MCF 10A (cell line): ENCODE measurements at regions not wholly inside any gene's neighbourhood (a gene's known extent, or its start where the extent isn't known, plus 50 kb on each side); places are given as distances from the start of the nearest gene placed in this dataset.
"Not testable (repeated sequence)": the region's sequence is repeated elsewhere in the genome, so short reads cannot be mapped to it uniquely, and the experiment has no call there.

ENCODE experiments used
- BruUV-seq: library from RNA; stranded (reverse); fragments of 400-500 nt; replicated peaks from 2 replicates; lab custom pipeline; 2021; lab: Mats Ljungman, UMichigan
- CTCF ChIA-PET: fragments of 300-600 bp; sonication (Branson Sonifier 250); formaldehyde crosslinking; extraction: SDS; loops from one replicate; lab custom pipeline; 2021; ENCODE audit warnings: antibody characterized with exemption, inconsistent platforms; lab: Yijun Ruan, JAX
- POLR2A ChIA-PET: fragments of 300-600, 350-650 bp; sonication (Branson Sonifier 250); formaldehyde crosslinking; extraction: SDS; loops from one replicate; lab custom pipeline; 2020; ENCODE audit warnings: antibody characterized with exemption, inconsistent platforms; lab: Yijun Ruan, JAX
- DNase-seq: peaks from one replicate; pipeline ENCODE4 v3.0.0-alpha.2; 2018; ENCODE audit not compliant: unreplicated experiment
- H3K27ac Mint-ChIP-seq: one replicate; pipeline ENCODE4 v1.8.0; 2022; ENCODE audit warnings: mild to moderate bottlenecking, low read depth, mixed read lengths; ENCODE audit not compliant: unreplicated experiment
- H3K27me3 Mint-ChIP-seq: one replicate; pipeline ENCODE4 v1.8.0; 2022; ENCODE audit warnings: mixed read lengths; ENCODE audit not compliant: insufficient read depth, unreplicated experiment
- H3K36me3 Mint-ChIP-seq: one replicate; pipeline ENCODE4 v1.8.0; 2022; ENCODE audit warnings: mild to moderate bottlenecking, moderate library complexity, mixed read lengths; ENCODE audit not compliant: insufficient read depth, unreplicated experiment
- H3K4me1 Mint-ChIP-seq: one replicate; pipeline ENCODE4 v1.8.0; 2022; ENCODE audit warnings: mixed read lengths; ENCODE audit not compliant: insufficient read depth, unreplicated experiment
- H3K4me3 Mint-ChIP-seq: one replicate; pipeline ENCODE4 v1.8.0; 2022; ENCODE audit warnings: mild to moderate bottlenecking, moderate library complexity, mixed read lengths; ENCODE audit not compliant: unreplicated experiment
- H3K9me3 Mint-ChIP-seq: one replicate; pipeline ENCODE4 v1.8.0; 2022; ENCODE audit warnings: mixed read lengths; ENCODE audit not compliant: unreplicated experiment
- CTCF ChIP-seq: fragments of 200-600 bp; IDR thresholded peaks from one replicate; pipeline ENCODE4 v1.8.0; 2022; ENCODE audit warnings: antibody characterized with exemption, mild to moderate bottlenecking; ENCODE audit not compliant: unreplicated experiment
- intact Hi-C: fragments of 100-400 bp; cut with micrococcal nuclease; formaldehyde crosslinking; loops from 2 replicates; pipeline ENCODE4 v1.14.1; 2022

DNA sequence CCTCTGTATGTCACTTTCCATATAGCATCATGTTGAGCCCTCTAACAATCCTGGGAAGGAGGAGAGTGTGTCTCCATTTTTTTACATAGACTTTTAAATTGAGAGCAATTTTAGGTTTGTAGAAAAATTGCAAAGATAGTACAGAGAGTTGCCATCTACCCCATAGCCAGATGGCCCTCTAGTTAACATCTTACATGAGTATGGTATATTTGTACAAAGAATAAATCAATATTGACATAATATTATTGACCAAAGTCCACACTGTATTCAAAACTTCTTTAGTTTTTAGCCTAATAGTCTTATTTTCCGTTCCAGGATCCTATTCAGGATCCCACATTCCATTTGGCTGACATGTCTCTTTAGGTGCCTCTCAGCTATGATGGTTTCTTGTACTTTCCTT lies 274.6 kb upstream of the PLPP4 start:
- intact Hi-C loops: no loop called here
- peaks cover 15% of the 10 kb centered on the region for H3K27me3 Mint-ChIP-seq
- H3K36me3 Mint-ChIP-seq: peaks cover 4% of the 10 kb centered on the region
- no TSS peak for BruUV-seq
- no peak overlapping the region for H3K4me3 Mint-ChIP-seq
- no peaks in the 10 kb centered on the region for H3K4me1 Mint-ChIP-seq
- DNase-seq: no peak
- TF ChIP-seq CTCF: no peak
- H3K27ac Mint-ChIP-seq: no peak overlapping the region
- H3K9me3 Mint-ChIP-seq: no peaks in the 10 kb centered on the region
- CTCF ChIA-PET: interaction anchor here (0.6 kb wide), 1 partner anchor 574 kb away, joined by 3 read pairs; no protein-coding TSS in a partner anchor
- POLR2A ChIA-PET: no interaction called here

DNA sequence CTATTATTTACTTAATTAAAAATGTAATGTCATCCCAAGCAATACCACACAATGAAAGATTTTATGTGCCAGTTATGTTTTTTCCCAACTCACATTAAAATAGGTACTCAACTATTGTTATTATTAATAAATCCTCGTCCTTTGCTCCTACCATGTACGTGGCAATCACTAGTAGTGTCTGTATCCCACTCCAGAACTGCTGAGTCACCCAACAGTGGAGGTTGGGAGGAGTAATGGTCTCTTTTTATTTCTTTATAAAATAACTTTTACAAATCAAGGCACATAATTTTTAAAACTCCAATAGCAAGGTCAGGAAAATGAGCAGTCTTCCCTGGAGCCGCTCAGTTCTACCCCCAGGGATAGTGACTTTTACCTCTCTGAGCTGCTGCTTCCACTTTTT lies 273.5 kb upstream of the PLPP4 start:
- no TSS peak for BruUV-seq
- no peak for DNase-seq
- H3K27ac Mint-ChIP-seq: no peak overlapping the region
- H3K36me3 Mint-ChIP-seq: peaks cover 4% of the 10 kb centered on the region
- no peak overlapping the region for H3K4me3 Mint-ChIP-seq
- no peak for TF ChIP-seq CTCF
- no peaks in the 10 kb centered on the region for H3K4me1 Mint-ChIP-seq
- CTCF ChIA-PET: no interaction called here
- POLR2A ChIA-PET: no interaction called here
- H3K9me3 Mint-ChIP-seq: no peaks in the 10 kb centered on the region
- intact Hi-C loops: no loop called here
- H3K27me3 Mint-ChIP-seq: peaks cover 4% of the 10 kb centered on the region

- no peaks in the 10 kb centered on the region for H3K36me3 Mint-ChIP-seq
- no peak for TF ChIP-seq CTCF
- ChIA-PET CTCF (interaction anchor here (0.6 to 1.1 kb wide), 3 partner anchors 10 to 501 kb away, joined by 3 read pairs; no protein-coding TSS in a partner anchor), POLR2A (interaction anchor here (0.9 kb wide), 1 partner anchor 20 kb away, joined by 3 read pairs; no protein-coding TSS in a partner anchor)
- DNase-seq: no peak
- no peaks in the 10 kb centered on the region for H3K9me3 Mint-ChIP-seq
- no TSS peak for BruUV-seq
- no peaks in the 10 kb centered on the region for H3K4me1 Mint-ChIP-seq
- no peak overlapping the region for H3K27ac Mint-ChIP-seq
- H3K27me3 Mint-ChIP-seq: no peaks in the 10 kb centered on the region
- H3K4me3 Mint-ChIP-seq: no peak overlapping the region
- intact Hi-C loops: no loop called here
These were observed 272.3 kb upstream of the PLPP4 start for GRCh38 chr10:120184547-120185337.

DNA sequence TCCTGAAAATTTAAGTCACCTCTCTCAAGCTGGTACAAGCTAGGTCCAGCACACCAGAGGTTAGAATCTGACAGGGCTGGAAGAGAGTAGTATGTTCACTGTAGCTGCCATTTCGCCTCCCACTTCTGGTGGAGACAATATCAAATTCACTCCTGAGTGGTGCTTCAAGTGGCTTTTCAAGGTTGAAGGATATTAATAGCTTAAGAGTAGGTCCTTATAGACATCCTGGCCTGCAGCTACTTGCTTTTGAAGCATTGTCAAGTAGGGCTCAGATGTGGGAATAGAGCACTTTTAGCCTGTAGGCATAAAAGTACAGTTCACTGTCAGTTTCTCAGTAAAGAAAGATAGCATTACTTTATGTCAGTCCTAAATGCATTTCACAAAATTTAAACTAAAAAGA lies 270.5 kb upstream of the PLPP4 start:
- intact Hi-C loops: no loop called here
- no peak for TF ChIP-seq CTCF
- POLR2A ChIA-PET: no interaction called here
- CTCF ChIA-PET: no interaction called here
- no peak for DNase-seq
- Mint-ChIP-seq H3K4me1 (no peaks in the 10 kb centered on the region), H3K36me3 (no peaks in the 10 kb centered on the region), H3K27ac (no peak overlapping the region), H3K9me3 (no peaks in the 10 kb centered on the region), H3K27me3 (peaks cover 11% of the 10 kb centered on the region), H3K4me3 (no peak overlapping the region)
- BruUV-seq: no TSS peak

DNA sequence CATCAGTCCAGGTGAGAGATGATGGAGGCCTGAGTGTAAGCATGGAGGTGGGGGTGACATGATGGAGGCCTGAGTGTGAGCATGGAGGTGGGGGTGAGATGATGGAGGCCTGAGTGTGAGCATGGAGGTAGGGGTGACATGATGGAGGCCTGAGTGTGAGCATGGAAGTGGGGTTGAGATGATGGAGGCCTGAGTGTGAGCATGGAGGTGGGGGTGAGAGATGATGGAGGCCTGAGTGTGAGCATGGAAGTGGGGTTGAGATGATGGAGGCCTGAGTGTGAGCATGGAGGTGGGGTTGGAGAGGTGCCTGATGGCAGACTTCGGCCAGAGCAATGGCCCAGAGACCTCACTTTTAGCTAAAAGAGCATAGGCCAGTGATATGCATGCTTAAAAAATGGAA lies 269.9 kb upstream of the PLPP4 start:
- BruUV-seq, H3K4me3 Mint-ChIP-seq, H3K9me3 Mint-ChIP-seq, CTCF ChIA-PET, DNase-seq, H3K36me3 Mint-ChIP-seq, H3K27ac Mint-ChIP-seq, H3K4me1 Mint-ChIP-seq, intact Hi-C loops: not testable (repeated sequence)
- POLR2A ChIA-PET: interaction anchor here (0.6 kb wide), 1 partner anchor 17 kb away, joined by 4 read pairs; no protein-coding TSS in a partner anchor
- peaks cover 11% of the 10 kb centered on the region for H3K27me3 Mint-ChIP-seq
